Islet precursor cell (in vitro differentiated cells): ENCODE measurements at regions not wholly inside any gene's neighbourhood (a gene's known extent, or its start where the extent isn't known, plus 50 kb on each side); places are given as distances from the start of the nearest gene placed in this dataset.

ENCODE experiments used
- DNase-seq: peaks from one replicate; pipeline ENCODE4 v3.0.0-alpha.2; 2018

- no peak for DNase-seq
These were observed 72.6 kb downstream of the RBFOX3 start for GRCh38 chr17:79538291-79538690.

- DNase-seq: no peak
These were observed 73.2 kb downstream of the RBFOX3 start for GRCh38 chr17:79537686-79538085.

- DNase-seq: no peak
These were observed 73.8 kb downstream of the RBFOX3 start for GRCh38 chr17:79537061-79537460.

GRCh38 chr17:79536212-79536840, 74.5 kb downstream of the RBFOX3 start:
- DNase-seq: no peak

GRCh38 chr17:79535728-79536025, 75.2 kb downstream of the RBFOX3 start:
- no peak for DNase-seq

- DNase-seq: no peak
These were observed 75.8 kb downstream of the RBFOX3 start for GRCh38 chr17:79534851-79535727.

- no peak for DNase-seq
These were observed 76.7 kb downstream of the RBFOX3 start for GRCh38 chr17:79534111-79534510.

- no peak for DNase-seq
These were observed 77.7 kb downstream of the RBFOX3 start for GRCh38 chr17:79533116-79533515.

- no peak for DNase-seq
These were observed 78.6 kb downstream of the RBFOX3 start for GRCh38 chr17:79532107-79532790.

- DNase-seq: no peak
These were observed 79.4 kb downstream of the RBFOX3 start for GRCh38 chr17:79531191-79532095.

- DNase-seq: no peak
These were observed 80.3 kb downstream of the RBFOX3 start for GRCh38 chr17:79530361-79531105.

GRCh38 chr17:79529661-79530081, 81.2 kb downstream of the RBFOX3 start:
- DNase-seq: no peak

- no peak for DNase-seq
These were observed 82.2 kb downstream of the RBFOX3 start for GRCh38 chr17:79528592-79529125.

GRCh38 chr17:79527306-79527705, 83.5 kb downstream of the RBFOX3 start:
- DNase-seq: no peak

GRCh38 chr17:79525793-79526677, 84.8 kb downstream of the RBFOX3 start:
- DNase-seq: no peak

GRCh38 chr17:79524213-79525187, 86.4 kb downstream of the RBFOX3 start:
- DNase-seq: no peak

GRCh38 chr17:79522414-79522813, 88.4 kb downstream of the RBFOX3 start:
- no peak for DNase-seq

GRCh38 chr17:79521225-79521624, 89.6 kb downstream of the RBFOX3 start:
- DNase-seq: no peak
